Caco-2 (cell line): ENCODE measurements at regions not wholly inside any gene's neighbourhood (a gene's known extent, or its start where the extent isn't known, plus 50 kb on each side); places are given as distances from the start of the nearest gene placed in this dataset.

Experiments used
- BruUV-seq: library from RNA; stranded (reverse); fragments of 400-500 nt; replicated peaks from 2 replicates; lab custom pipeline; 2021; lab: Mats Ljungman, UMichigan
- CTCF ChIA-PET: fragments of 300-600 bp; sonication (Branson Sonifier 250); formaldehyde crosslinking; loops from one replicate; lab custom pipeline; 2022; ENCODE audit warnings: antibody characterized with exemption; lab: Charles Lee
- POLR2A ChIA-PET: fragments of 300-600 bp; sonication (Branson Sonifier 250); formaldehyde crosslinking; loops from one replicate; lab custom pipeline; 2022; ENCODE audit warnings: antibody characterized with exemption; lab: Charles Lee
- DNase-seq, 2 experiments: peaks; one replicate each; pipeline versions ENCODE4 v3.0.0 to v3.0.0-alpha.2; 2020 to 2022
- H3K27me3 ChIP-seq: replicated peaks from 2 replicates; pipeline ENCODE4 v1.6.0; 2011; ENCODE audit warnings: low read length; ENCODE audit not compliant: control insufficient read depth, insufficient read depth
- H3K36me3 ChIP-seq: 2 replicates; pipeline ENCODE4 v1.5.1; 2011; ENCODE audit warnings: low read length; ENCODE audit not compliant: control insufficient read depth, insufficient read depth
- H3K4me1 ChIP-seq: fragments of 250-450 bp; sonication (Bioruptor Pico); 2 replicates; pipeline ENCODE4 v1.5.1; 2020; ENCODE audit warnings: mild to moderate bottlenecking
- H3K4me3 ChIP-seq: 2 replicates; pipeline ENCODE4 v1.5.1; 2011; ENCODE audit warnings: low read depth, mild to moderate bottlenecking, control low read depth, low read length
- H3K9me3 ChIP-seq: fragments of 250-450 bp; sonication (Bioruptor Pico); 2 replicates; pipeline ENCODE4 v1.5.1; 2020; ENCODE audit warnings: mild to moderate bottlenecking, moderate library complexity
- H3K27ac Mint-ChIP-seq: one replicate; pipeline ENCODE4 v1.8.0; 2022; ENCODE audit warnings: mixed read lengths; ENCODE audit not compliant: unreplicated experiment
- H3K27me3 Mint-ChIP-seq: one replicate; pipeline ENCODE4 v1.8.0; 2022; ENCODE audit warnings: mixed read lengths; ENCODE audit not compliant: insufficient read depth, unreplicated experiment
- H3K36me3 Mint-ChIP-seq: one replicate; pipeline ENCODE4 v1.8.0; 2022; ENCODE audit warnings: mild to moderate bottlenecking, mixed read lengths; ENCODE audit not compliant: insufficient read depth, unreplicated experiment
- H3K4me1 Mint-ChIP-seq: one replicate; pipeline ENCODE4 v1.8.0; 2022; ENCODE audit warnings: low read depth, mixed read lengths; ENCODE audit not compliant: unreplicated experiment
- H3K4me3 Mint-ChIP-seq: one replicate; pipeline ENCODE4 v1.8.0; 2022; ENCODE audit warnings: mild to moderate bottlenecking, moderate library complexity, mixed read lengths; ENCODE audit not compliant: unreplicated experiment
- H3K9me3 Mint-ChIP-seq: one replicate; pipeline ENCODE4 v1.8.0; 2022; ENCODE audit warnings: mixed read lengths; ENCODE audit not compliant: unreplicated experiment
- intact Hi-C: fragments of 100-400 bp; cut with micrococcal nuclease; formaldehyde crosslinking; loops from one replicate; pipeline ENCODE4 v1.10.0; 2022; ENCODE audit not compliant: unreplicated experiment
- TF ChIP-seq, protein P1 (sequence below), 2 experiments: fragments of 200-600 bp in 1 of 2; IDR thresholded peaks; 1 replicate in 1 of 2; 2 replicates in 1 of 2; pipeline versions ENCODE4 v1.5.1 to v1.8.0; 2011 to 2022; ENCODE audit warnings: antibody characterized with exemption in 1 of 2, control low read depth in 1 of 2, inconsistent platforms in 1 of 2, low read depth in 1 of 2, low read length in 1 of 2, mild to moderate bottlenecking in 1 of 2, moderate library complexity in 1 of 2; ENCODE audit not compliant: insufficient read depth in 1 of 2, severe bottlenecking in 1 of 2, unreplicated experiment in 1 of 2

DNA sequence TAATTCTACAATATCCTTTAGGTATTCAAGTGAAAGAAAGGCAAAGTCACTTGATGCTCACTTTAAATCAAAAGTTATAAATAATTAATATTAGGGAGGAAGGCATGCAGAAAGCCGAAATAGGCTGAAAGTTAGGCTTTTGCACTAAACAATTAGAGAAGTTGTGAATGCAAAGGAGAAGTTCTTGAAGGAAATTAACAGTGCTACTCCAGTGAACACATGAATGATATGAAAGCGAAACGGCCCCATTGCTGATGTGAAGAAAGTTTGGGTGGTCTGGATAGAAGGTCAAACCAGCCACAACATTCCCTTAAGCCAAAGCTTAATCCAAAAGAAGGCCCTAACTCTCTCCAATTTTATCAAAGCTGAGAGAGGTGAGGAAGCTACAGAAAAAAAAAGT, 103.1 kb upstream of the CXCR4 start:
- Mint-ChIP-seq H3K27me3 (no peaks in the 10 kb centered on the region), H3K4me3 (no peak overlapping the region), H3K4me1 (peaks cover 16% of the 10 kb centered on the region), H3K27ac (no peak overlapping the region), H3K9me3 (no peaks in the 10 kb centered on the region), H3K36me3 (no peaks in the 10 kb centered on the region)
- Histone ChIP-seq H3K4me3 (no peak overlapping the region), H3K4me1 (no peaks in the 10 kb centered on the region), H3K9me3 (no peaks in the 10 kb centered on the region), H3K27me3 (no peaks in the 10 kb centered on the region), H3K36me3 (no peaks in the 10 kb centered on the region)
- POLR2A ChIA-PET, result no interaction called here
- BruUV-seq, result no TSS peak
- intact Hi-C loops, result no loop called here
- TF ChIP-seq, protein P1, sequence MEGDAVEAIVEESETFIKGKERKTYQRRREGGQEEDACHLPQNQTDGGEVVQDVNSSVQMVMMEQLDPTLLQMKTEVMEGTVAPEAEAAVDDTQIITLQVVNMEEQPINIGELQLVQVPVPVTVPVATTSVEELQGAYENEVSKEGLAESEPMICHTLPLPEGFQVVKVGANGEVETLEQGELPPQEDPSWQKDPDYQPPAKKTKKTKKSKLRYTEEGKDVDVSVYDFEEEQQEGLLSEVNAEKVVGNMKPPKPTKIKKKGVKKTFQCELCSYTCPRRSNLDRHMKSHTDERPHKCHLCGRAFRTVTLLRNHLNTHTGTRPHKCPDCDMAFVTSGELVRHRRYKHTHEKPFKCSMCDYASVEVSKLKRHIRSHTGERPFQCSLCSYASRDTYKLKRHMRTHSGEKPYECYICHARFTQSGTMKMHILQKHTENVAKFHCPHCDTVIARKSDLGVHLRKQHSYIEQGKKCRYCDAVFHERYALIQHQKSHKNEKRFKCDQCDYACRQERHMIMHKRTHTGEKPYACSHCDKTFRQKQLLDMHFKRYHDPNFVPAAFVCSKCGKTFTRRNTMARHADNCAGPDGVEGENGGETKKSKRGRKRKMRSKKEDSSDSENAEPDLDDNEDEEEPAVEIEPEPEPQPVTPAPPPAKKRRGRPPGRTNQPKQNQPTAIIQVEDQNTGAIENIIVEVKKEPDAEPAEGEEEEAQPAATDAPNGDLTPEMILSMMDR (IDR thresholded peaks at IDR 0.05; ENCODE audit: insufficient read depth in 1 of 2, low read depth in 1 of 2, low read length in 1 of 2, severe bottlenecking in 1 of 2, unreplicated experiment in 1 of 2), result no peak
- DNase-seq, result no peak
- CTCF ChIA-PET, result no interaction called here

- POLR2A ChIA-PET, result no interaction called here
- no peaks in the 10 kb centered on the region for H3K36me3 Mint-ChIP-seq
- H3K27me3 ChIP-seq, result no peaks in the 10 kb centered on the region
Measured at GRCh38 chr2:136219963-136220362, 102.0 kb upstream of the CXCR4 start.

GRCh38 chr2:136219341-136219740, 101.4 kb upstream of the CXCR4 start:
- Histone ChIP-seq H3K36me3 (no peaks in the 10 kb centered on the region), H3K4me3 (no peak overlapping the region), H3K9me3 (no peaks in the 10 kb centered on the region), H3K4me1 (0 out of 2 replicates have a peak, but pooled peaks cover 7% of the 10 kb centered on the region), H3K27me3 (no peaks in the 10 kb centered on the region)
- TF ChIP-seq, protein P1 (IDR thresholded peaks at IDR 0.05; ENCODE audit: insufficient read depth in 1 of 2, low read depth in 1 of 2, low read length in 1 of 2, severe bottlenecking in 1 of 2, unreplicated experiment in 1 of 2), result no peak
- no peak overlapping the region for H3K27ac Mint-ChIP-seq
- H3K9me3 Mint-ChIP-seq, result no peaks in the 10 kb centered on the region
- ChIA-PET POLR2A (no interaction called here), CTCF (no interaction called here)
- BruUV-seq, result no TSS peak
- no peaks in the 10 kb centered on the region for H3K27me3 Mint-ChIP-seq
- DNase-seq, result no peak
- intact Hi-C loops, result no loop called here
- peaks cover 21% of the 10 kb centered on the region for H3K4me1 Mint-ChIP-seq
- no peak overlapping the region for H3K4me3 Mint-ChIP-seq
- H3K36me3 Mint-ChIP-seq, result no peaks in the 10 kb centered on the region

More at GRCh38 chr2:136219963-136220362, 102.0 kb upstream of the CXCR4 start:
- no peaks in the 10 kb centered on the region for H3K36me3 ChIP-seq
- intact Hi-C loops, result no loop called here
- TF ChIP-seq, protein P1 (IDR thresholded peaks at IDR 0.05; ENCODE audit: insufficient read depth in 1 of 2, low read depth in 1 of 2, low read length in 1 of 2, severe bottlenecking in 1 of 2, unreplicated experiment in 1 of 2), result no peak
- H3K9me3 Mint-ChIP-seq, result no peaks in the 10 kb centered on the region
- H3K9me3 ChIP-seq, result no peaks in the 10 kb centered on the region
- H3K4me3 Mint-ChIP-seq, result no peak overlapping the region
- no peak overlapping the region for H3K4me3 ChIP-seq
- peaks cover 19% of the 10 kb centered on the region for H3K4me1 Mint-ChIP-seq
- DNase-seq, result no peak
- H3K27ac Mint-ChIP-seq, result no peak overlapping the region
- no peaks in the 10 kb centered on the region for H3K27me3 Mint-ChIP-seq
- H3K4me1 ChIP-seq, result 0 out of 2 replicates have a peak, but pooled peaks cover under 1% of the 10 kb centered on the region
- CTCF ChIA-PET, result no interaction called here
- no TSS peak for BruUV-seq
